GM10266 (cell line): ENCODE measurements at regions not wholly inside any gene's neighbourhood (a gene's known extent, or its start where the extent isn't known, plus 50 kb on each side); places are given as distances from the start of the nearest gene placed in this dataset.

Experiments
- DNase-seq: peaks from one replicate; pipeline ENCODE4 v3.0.0; 2012; ENCODE audit errors: extremely low spot score
- TF ChIP-seq, protein P1 (sequence below): IDR thresholded peaks from 2 replicates; pipeline ENCODE4 v1.5.1; 2012; ENCODE audit warnings: mild to moderate bottlenecking, low read depth; ENCODE audit not compliant: control insufficient read depth, insufficient read depth; ENCODE audit errors: missing control alignments

GRCh38 chr2:14790041-14790640, 157.6 kb downstream of the LRATD1 start:
- TF ChIP-seq, protein P1, sequence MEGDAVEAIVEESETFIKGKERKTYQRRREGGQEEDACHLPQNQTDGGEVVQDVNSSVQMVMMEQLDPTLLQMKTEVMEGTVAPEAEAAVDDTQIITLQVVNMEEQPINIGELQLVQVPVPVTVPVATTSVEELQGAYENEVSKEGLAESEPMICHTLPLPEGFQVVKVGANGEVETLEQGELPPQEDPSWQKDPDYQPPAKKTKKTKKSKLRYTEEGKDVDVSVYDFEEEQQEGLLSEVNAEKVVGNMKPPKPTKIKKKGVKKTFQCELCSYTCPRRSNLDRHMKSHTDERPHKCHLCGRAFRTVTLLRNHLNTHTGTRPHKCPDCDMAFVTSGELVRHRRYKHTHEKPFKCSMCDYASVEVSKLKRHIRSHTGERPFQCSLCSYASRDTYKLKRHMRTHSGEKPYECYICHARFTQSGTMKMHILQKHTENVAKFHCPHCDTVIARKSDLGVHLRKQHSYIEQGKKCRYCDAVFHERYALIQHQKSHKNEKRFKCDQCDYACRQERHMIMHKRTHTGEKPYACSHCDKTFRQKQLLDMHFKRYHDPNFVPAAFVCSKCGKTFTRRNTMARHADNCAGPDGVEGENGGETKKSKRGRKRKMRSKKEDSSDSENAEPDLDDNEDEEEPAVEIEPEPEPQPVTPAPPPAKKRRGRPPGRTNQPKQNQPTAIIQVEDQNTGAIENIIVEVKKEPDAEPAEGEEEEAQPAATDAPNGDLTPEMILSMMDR = no peak
- DNase-seq = no peak

DNA sequence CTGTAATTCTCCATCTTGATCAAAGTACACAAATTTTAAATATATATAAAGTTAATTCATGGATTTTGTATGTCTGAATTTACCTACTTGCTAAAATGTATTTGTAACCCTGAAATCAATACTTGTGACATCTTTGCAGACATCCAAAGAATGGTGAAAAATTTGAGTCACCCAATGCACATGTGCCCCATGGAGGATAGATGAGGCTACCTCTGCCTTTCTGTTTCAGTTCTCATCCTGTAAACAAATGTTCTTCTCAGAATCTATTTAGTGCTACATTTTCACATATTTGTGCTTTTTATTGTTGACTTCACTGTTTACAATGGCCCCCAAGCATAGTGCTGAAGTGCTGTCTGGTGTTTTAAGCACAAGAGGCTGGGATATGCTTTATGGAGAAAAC, 171.5 kb downstream of the LRATD1 start:
- DNase-seq = no peak
- TF ChIP-seq, protein P1 = no peak

- DNase-seq = no peak
- TF ChIP-seq, protein P1 = no peak
Measured at GRCh38 chr2:14804902-14805301, 172.4 kb downstream of the LRATD1 start.

- DNase-seq = no peak
- TF ChIP-seq, protein P1 = no peak
Measured at GRCh38 chr2:14806613-14807012, 174.1 kb downstream of the LRATD1 start.

GRCh38 chr2:14815201-14815600, 182.7 kb downstream of the LRATD1 start:
- TF ChIP-seq, protein P1 = no peak

DNA sequence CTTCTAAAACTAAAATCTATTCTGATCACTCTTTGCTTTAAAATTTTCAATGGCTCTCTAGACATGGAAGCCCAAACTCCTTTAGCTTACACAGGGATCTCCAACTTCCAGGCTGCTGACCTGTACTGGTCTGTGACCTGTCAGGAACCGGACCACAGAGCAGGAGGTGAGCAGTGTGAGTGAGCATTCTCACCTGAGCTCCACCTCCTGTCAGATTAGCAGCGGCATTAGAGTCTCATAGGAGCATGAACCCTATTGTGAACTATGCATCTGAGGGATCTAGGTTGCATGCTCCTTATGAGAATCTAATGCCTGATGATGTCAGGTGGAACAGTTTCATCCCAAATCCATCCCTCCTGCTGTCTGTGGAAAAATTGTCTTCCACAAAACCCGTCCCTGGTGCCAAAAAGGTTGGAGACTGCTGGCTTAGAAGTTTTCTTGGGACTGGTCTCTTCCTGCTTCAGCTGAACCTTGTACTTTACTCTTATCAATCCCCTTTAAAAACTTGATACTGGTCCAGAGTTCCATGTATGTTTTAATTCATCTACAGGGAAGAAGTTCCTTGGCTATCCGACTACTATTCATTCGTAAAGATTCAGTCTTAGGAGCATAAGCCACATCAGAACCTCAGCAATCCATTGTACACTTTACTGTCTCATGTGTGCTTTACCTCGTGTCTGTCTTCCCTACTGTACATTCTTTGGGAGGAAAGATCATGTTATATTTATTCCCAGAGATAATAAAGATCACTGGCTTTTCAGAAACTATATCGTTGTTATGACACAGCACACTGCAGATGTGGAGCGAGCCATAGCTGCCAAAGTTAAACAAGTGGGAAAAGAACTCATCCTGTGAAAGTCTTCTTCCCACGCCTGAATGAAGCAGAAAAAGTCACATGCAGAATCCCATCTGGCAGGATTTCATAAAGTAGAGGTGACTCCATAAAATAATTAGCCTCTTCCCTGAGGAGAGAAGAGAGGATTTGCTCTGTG, 183.8 kb downstream of the LRATD1 start:
- no peak for DNase-seq
- TF ChIP-seq, protein P1 = no peak

More at GRCh38 chr2:14815201-14815600, 182.7 kb downstream of the LRATD1 start:
- no peak for DNase-seq

DNA sequence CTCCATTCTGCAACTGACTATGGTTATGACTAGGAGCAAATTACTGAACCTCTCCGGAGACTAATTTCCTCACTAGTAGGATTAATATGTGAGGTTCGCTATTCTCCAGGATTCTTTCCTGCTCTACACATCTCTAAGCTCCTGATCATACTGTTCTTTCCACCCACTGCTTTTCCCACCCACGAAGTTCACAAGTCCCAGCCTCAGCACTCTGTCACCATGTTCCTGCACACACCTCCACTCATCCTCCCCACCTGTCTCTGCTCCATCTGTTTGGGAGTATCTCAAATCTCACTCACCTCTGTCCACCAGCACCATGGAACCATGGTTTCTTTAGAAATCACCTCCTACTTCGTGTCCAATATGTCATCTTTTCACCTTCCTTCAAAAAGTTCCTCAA, 185.3 kb downstream of the LRATD1 start:
- DNase-seq = no peak
- TF ChIP-seq, protein P1 = no peak
